Hepatocyte (in vitro differentiated cells): ENCODE measurements at regions not wholly inside any gene's neighbourhood (a gene's known extent, or its start where the extent isn't known, plus 50 kb on each side); places are given as distances from the start of the nearest gene placed in this dataset.
A peak's percentile ranks its signal among the peaks of the same experiment; 100 is the strongest.

Experiments used
- DNase-seq: peaks from one replicate; pipeline ENCODE4 v3.0.0-alpha.2; 2016; ENCODE audit warnings: low spot score
- H2AFZ ChIP-seq: fragments of 200-600 bp; sonication (generic); 2 replicates; pipeline ENCODE4 v1.6.0; 2016; ENCODE audit warnings: antibody characterized with exemption, mild to moderate bottlenecking
- H3K27ac ChIP-seq: fragments of 200-600 bp; sonication (generic); 2 replicates; pipeline ENCODE4 v1.5.1; 2016; ENCODE audit warnings: mild to moderate bottlenecking
- H3K27me3 ChIP-seq: fragments of 200-600 bp; sonication (generic); 2 replicates; pipeline ENCODE4 v1.6.1; 2016
- H3K36me3 ChIP-seq: fragments of 200-600 bp; sonication (generic); replicated peaks from 2 replicates; pipeline ENCODE4 v1.5.1; 2016; ENCODE audit warnings: low read depth; ENCODE audit not compliant: insufficient read depth
- H3K4me1 ChIP-seq: fragments of 200-600 bp; sonication (generic); 2 replicates; pipeline ENCODE4 v1.5.1; 2016; ENCODE audit warnings: mild to moderate bottlenecking, moderate library complexity; ENCODE audit not compliant: insufficient read depth
- H3K4me2 ChIP-seq: fragments of 200-600 bp; sonication (generic); 2 replicates; pipeline ENCODE4 v1.6.0; 2016
- H3K4me3 ChIP-seq: fragments of 200-600 bp; sonication (generic); 2 replicates; pipeline ENCODE4 v1.5.1; 2016; ENCODE audit warnings: mild to moderate bottlenecking
- H3K79me2 ChIP-seq: fragments of 200-600 bp; sonication (generic); 2 replicates; pipeline ENCODE4 v1.6.0; 2017; ENCODE audit warnings: mild to moderate bottlenecking
- H3K9me2 ChIP-seq: fragments of 200-600 bp; sonication (generic); replicated peaks from 2 replicates; pipeline ENCODE4 v1.6.0; 2017; ENCODE audit warnings: mild to moderate bottlenecking; ENCODE audit not compliant: insufficient read depth
- H3K9me3 ChIP-seq: fragments of 200-600 bp; sonication (generic); 2 replicates; pipeline ENCODE4 v1.5.1; 2016; ENCODE audit warnings: low read depth, mild to moderate bottlenecking
- H4K20me1 ChIP-seq: fragments of 200-600 bp; sonication (generic); 2 replicates; pipeline ENCODE4 v1.6.0; 2016; ENCODE audit warnings: mild to moderate bottlenecking; ENCODE audit not compliant: insufficient read depth, poor library complexity, severe bottlenecking
- EZH2 ChIP-seq: fragments of 200-600 bp; sonication (generic); IDR thresholded peaks from 2 replicates; pipeline ENCODE4 v1.6.1; 2016; ENCODE audit warnings: antibody characterized with exemption, mild to moderate bottlenecking, borderline replicate concordance
- EZH2phosphoT487 ChIP-seq: fragments of 200-600 bp; sonication (generic); IDR thresholded peaks from one replicate; pipeline ENCODE4 v1.6.1; 2018; ENCODE audit warnings: antibody characterized with exemption, mild to moderate bottlenecking, low read depth, moderate library complexity; ENCODE audit not compliant: unreplicated experiment, severe bottlenecking
- WGBS: methylation state at CpG from one replicate; pipeline ENCODE4 v1.1.6; 2016; ENCODE audit warnings: low lambda C conversion rate; ENCODE audit errors: missing lambda C conversion rate; 5-methylcytosine and 5-hydroxymethylcytosine counted together
- TF ChIP-seq, protein P1 (sequence below): fragments of 200-600 bp; sonication (generic); IDR thresholded peaks from 2 replicates; pipeline ENCODE4 v1.5.1; 2016; ENCODE audit warnings: antibody characterized with exemption, mild to moderate bottlenecking; ENCODE audit not compliant: poor library complexity

DNA sequence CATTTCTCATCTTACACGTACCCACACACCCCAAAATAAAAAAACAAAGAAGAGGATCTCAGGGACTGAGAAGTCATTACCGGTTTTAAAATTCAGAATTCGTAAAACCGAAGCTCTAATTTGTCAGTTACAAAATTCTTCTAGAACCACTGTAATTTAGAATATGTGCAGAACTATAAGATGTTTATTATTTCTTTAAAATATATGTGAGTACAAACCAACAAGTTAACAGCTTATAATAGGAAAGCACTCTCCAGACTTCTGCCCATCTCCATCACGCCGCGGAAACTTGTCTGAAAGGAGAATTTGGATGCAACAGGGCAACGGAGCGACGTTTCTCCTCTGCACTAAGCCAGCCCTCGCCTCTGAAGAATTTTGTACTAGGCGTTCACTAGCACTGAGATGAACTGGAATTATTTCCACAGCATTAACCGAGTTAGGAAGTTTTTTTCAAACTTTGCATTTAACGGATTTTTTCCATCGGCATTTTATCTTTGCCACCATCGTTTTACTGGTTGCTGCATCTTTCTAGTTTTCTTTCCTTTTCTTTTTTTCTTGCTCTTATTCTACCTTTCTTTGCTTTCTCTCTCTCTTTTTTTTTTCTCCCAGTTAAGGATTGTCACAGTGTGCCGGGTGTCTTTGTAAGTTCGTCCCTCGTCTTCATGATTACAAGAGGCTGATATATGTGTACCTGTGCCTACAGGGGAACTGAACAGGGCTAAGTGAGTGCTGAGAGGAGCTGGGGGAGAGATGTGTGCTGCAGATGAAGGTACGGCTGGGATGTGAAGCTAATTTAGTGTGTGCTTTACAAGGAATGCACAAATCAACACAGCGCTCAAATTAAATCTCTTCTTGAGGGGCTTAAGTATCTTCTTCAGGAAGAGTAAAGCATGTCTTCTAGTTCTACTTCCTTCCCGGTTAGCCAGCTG, 295.9 kb upstream of the NFE2L3 start:
- no peak for DNase-seq
- no peaks in the 10 kb centered on the region for H3K9me3 ChIP-seq
- H3K4me2 ChIP-seq: peak overlapping the region; percentile 78
- peaks cover 39% of the 10 kb centered on the region for H3K4me1 ChIP-seq
- H3K36me3 ChIP-seq: no peaks in the 10 kb centered on the region
- H4K20me1 ChIP-seq: no peaks in the 10 kb centered on the region
- no peaks in the 10 kb centered on the region for H3K9me2 ChIP-seq
- TF ChIP-seq EZH2: peak; percentile 52
- no peak for TF ChIP-seq EZH2phosphoT487
- TF ChIP-seq, protein P1, sequence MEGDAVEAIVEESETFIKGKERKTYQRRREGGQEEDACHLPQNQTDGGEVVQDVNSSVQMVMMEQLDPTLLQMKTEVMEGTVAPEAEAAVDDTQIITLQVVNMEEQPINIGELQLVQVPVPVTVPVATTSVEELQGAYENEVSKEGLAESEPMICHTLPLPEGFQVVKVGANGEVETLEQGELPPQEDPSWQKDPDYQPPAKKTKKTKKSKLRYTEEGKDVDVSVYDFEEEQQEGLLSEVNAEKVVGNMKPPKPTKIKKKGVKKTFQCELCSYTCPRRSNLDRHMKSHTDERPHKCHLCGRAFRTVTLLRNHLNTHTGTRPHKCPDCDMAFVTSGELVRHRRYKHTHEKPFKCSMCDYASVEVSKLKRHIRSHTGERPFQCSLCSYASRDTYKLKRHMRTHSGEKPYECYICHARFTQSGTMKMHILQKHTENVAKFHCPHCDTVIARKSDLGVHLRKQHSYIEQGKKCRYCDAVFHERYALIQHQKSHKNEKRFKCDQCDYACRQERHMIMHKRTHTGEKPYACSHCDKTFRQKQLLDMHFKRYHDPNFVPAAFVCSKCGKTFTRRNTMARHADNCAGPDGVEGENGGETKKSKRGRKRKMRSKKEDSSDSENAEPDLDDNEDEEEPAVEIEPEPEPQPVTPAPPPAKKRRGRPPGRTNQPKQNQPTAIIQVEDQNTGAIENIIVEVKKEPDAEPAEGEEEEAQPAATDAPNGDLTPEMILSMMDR: no peak
- peak overlapping the region; percentile 8 for H3K4me3 ChIP-seq
- H2AFZ ChIP-seq: peak overlapping the region; percentile 9
- 10% methylated on average over 22 of the region's 22 CpGs for WGBS
- no peaks in the 10 kb centered on the region for H3K27me3 ChIP-seq
- H3K27ac ChIP-seq: peak overlapping the region; percentile 89
- peaks cover 5% of the 10 kb centered on the region for H3K79me2 ChIP-seq

DNA sequence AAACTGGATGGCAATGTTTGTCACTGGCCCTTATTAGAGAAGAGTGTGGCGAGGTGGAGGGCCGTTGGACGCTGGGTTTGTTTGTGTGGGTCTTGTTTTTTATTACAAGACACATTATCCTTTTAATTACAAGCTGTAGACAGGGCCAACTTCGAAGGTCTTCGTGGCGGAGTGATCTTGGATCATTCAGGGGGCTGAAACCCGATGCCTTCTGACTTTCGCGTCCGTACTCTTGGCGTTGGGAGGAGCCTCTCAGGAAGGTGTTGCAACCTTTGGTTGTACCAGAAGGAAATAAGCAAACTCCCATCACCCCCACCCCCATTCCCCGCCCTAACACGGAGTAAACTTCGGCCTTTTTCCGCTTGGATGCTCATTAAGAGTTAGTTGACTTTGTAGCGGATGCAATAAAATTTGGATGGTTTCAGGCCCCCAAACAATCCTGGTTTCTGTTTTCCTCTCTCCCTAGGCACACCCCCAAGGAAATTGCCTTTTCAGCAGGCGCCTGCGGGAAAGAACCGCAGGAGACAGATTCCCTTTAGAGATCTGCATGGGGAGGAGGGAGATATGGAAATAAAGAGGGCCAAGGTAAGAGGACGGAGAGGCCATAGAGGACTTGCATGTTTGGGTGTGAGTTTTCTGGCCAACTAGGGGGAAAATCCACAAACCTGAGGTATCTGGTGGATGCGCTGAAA, 294.5 kb upstream of the NFE2L3 start:
- Histone ChIP-seq H3K27me3 (no peaks in the 10 kb centered on the region), H3K79me2 (peaks cover 5% of the 10 kb centered on the region), H3K9me2 (no peaks in the 10 kb centered on the region), H3K36me3 (no peaks in the 10 kb centered on the region), H2AFZ (peak overlapping the region; percentile 58), H3K4me2 (peak overlapping the region; percentile 78), H3K4me3 (peak overlapping the region; percentile 8), H3K27ac (peak overlapping the region; percentile 92), H3K9me3 (no peaks in the 10 kb centered on the region), H4K20me1 (no peaks in the 10 kb centered on the region), H3K4me1 (peaks cover 27% of the 10 kb centered on the region)
- WGBS: 6% methylated on average over 21 of the region's 21 CpGs
- no peak for TF ChIP-seq EZH2phosphoT487
- TF ChIP-seq, protein P1: no peak
- TF ChIP-seq EZH2: no peak
- peak; percentile 87 for DNase-seq

DNA sequence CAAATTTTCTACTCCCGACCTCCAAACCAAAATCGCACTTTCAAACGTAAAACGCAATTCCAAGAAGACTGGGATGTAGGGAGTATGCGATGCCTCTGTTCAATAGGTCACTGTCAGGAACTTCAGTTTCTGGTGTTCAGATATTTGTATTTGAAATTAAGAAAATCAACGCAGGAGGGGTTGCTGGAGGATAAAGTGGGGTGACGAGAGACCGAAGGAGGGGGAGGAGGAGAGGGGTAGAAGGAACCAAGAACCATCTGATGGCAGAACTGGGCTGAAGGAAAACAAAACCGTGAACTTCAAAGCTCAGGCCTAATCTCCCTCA, 293.8 kb upstream of the NFE2L3 start:
- Histone ChIP-seq H3K4me2 (peak overlapping the region; percentile 78), H2AFZ (no peak overlapping the region), H3K4me3 (no peak overlapping the region), H3K27me3 (no peaks in the 10 kb centered on the region), H3K36me3 (no peaks in the 10 kb centered on the region), H3K9me2 (no peaks in the 10 kb centered on the region), H4K20me1 (no peaks in the 10 kb centered on the region), H3K4me1 (peaks cover 24% of the 10 kb centered on the region), H3K9me3 (no peaks in the 10 kb centered on the region), H3K79me2 (peaks cover 5% of the 10 kb centered on the region), H3K27ac (peak overlapping the region; percentile 92)
- TF ChIP-seq EZH2 (no peak), EZH2phosphoT487 (no peak)
- TF ChIP-seq, protein P1: no peak
- DNase-seq: no peak
- WGBS: 34% methylated on average over 9 of the region's 9 CpGs
